Activated CD8-positive, alpha-beta memory T cell treated with anti-CD3 and anti-CD28 coated beads, Interleukin-2, amount 50 U/mL, for 1 hour (primary cell): ENCODE measurements at regions not wholly inside any gene's neighbourhood (a gene's known extent, or its start where the extent isn't known, plus 50 kb on each side); places are given as distances from the start of the nearest gene placed in this dataset.

Experiments
- DNase-seq: peaks from one replicate; pipeline ENCODE4 v3.0.0-alpha.2; 2020; ENCODE audit errors: extremely low read depth

DNA sequence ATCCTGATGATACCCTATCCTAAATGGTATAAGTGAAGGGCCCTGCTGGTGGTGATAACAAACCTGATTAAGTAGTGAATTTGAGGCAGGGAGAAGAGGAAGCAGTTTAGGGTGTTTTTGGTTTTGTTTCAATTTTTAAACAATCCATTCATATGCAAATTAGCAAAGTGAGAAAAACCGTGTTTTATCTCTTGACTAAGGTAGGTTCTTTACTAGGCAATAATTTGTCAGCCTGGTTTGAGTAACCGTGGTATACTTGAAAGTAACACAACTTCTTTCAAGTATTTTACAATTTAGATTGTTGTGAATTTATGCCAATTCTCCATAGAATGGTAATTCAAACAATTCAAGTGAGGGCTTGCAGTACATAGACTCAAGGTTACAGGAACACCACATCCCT is 177.8 kb upstream of the CD180 start:
- DNase-seq: no peak

DNA sequence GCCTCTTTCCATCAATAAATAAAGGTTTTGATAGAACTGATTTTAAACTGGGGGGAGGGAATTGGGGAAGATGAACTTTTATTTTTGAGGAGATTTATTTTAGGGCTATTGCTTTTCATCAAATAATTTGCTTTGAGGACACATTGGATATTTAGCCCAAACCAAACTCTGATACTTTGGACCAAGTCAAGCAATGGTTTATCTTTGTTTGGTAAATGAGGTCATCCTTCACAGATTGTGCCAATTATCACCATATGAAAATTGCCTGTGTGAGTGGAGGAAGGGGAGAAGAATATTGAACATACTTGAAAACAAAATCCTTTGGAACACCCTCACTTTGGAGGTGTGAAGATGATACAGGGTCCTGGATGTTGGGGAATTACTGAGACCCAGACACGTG is 176.9 kb upstream of the CD180 start:
- DNase-seq: no peak

DNA sequence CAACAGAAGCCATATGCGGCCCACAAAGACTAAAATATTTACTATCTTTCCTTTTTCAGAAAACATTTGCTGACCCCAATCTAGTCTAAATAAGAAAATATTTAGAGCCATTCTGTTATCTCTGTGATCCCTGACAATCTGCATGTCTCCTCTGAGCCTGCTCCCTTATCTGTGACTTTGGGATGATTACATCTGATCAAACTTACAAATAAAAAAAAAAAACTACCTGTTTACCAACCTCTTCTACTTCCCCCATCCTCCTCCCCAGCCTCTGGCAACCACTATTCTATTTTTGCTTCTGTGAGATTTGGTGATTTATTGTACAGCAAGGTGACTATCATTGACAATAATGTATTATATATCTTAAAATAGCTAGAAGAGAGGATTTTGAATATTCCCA is 176.3 kb upstream of the CD180 start:
- DNase-seq: no peak

DNA sequence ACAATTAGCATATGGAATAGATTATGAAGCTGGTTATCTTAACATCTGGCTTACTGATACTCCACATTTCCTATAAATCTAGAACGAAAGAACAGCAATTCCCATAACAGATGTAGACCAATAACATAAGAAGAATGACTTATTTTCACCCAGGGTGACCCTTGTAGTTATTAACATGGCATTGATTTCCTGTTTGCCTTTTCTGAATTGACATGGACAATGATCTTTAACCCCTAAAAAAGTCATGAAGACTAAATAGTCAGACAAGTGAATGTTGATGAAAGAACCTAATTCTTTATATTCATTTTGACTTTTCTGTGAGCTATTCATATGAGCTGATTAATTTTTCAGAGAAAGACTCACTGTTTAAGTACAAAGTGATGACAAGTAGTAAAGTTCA is 175.3 kb upstream of the CD180 start:
- no peak for DNase-seq

DNA sequence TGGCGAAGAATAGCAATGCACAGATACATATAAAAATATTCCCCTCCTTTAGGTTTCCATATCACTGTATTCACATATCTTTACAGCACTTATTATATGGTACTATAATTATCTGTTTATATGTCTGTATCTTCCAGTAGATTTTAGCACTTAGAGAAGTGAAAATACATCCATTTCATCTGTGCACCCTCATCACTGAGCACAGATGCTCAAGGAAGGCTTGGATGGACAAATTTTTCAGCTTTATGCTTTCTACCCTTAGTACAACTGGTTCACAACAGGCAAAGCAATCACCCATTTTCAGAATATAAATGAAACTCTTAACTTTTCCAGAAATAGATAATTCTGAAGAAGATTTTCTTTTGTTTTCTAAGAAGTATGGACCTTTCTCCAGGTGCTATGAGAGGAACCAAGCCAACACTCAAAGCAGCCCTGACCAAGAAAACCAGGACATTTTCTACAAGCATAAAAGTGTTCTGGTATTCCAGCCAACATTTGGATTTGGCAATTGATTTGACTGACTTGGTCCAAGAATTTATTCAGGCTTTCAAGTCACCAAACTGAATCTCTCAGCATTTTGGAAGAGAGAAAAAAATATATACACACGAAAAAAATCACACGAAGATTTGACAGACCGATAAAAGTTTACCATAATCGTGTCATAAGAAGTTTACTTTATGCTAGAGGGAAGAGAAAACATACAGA is 170.2 kb upstream of the CD180 start:
- no peak for DNase-seq

DNA sequence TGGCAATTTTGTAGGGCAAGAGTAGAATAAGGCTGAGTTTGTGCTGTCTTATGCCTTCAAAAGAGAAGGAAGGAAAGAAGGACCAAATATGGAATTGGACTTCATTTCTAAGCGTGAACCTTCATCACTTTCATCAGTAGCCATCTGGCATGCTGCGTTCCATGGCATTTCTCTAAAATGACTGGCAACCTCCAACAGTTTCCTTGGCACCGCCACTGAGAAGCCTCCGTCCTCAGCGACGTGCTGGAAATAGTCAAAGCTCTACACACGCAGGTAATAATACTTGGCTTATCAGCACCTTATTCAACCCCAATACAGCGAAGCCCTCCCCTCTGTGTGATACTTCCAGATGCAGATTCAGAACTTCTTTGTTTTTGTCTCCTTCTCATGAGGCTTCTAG is 169.7 kb upstream of the CD180 start:
- DNase-seq: no peak

DNA sequence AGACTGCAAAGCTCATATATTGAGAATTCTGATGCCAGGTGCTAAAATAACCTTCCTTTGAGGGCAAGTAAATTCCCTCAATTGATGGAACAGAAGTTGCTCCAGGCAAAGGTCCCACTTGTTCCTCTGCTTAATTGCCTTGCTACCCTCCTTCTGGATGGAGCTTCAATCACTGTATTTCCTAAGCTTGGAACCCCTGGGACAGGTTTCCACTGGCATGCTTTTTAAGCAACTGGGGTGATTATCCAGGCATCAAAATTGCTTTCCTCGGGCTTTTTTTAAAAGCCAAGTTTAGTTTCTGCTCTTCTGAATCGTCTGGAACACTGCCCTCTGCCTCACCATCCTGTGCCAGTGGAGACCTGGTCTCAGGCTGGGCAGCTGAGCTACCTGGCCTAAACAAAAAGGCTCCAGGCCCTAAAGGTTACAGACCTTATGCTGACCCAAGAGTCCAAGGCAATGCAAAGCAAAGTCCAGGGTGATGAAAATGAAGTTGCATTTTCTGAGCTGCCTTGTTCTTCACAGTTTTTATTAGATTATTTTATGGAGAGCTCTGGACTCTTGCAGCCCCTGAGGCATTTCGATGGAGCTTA is 167.9 kb upstream of the CD180 start:
- no peak for DNase-seq

DNA sequence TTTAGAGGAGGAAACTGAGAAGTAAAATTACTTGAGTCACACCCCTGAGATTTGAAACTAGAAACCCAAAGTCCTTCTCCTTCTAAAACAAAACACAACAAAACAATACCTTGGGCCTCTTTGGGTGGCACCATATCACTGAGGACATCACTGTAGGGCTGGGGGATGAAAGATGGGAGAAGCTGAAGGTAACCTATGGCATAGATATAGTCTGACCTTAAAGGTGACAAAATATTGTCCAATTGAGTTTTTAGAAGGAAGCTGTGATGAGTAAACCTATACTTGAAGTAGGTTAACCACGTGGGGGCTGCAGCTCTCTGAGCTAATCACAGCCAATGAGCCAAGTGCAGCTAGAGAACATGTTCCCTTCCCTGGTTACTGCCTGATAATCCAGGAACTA is 167.4 kb upstream of the CD180 start:
- no peak for DNase-seq

DNA sequence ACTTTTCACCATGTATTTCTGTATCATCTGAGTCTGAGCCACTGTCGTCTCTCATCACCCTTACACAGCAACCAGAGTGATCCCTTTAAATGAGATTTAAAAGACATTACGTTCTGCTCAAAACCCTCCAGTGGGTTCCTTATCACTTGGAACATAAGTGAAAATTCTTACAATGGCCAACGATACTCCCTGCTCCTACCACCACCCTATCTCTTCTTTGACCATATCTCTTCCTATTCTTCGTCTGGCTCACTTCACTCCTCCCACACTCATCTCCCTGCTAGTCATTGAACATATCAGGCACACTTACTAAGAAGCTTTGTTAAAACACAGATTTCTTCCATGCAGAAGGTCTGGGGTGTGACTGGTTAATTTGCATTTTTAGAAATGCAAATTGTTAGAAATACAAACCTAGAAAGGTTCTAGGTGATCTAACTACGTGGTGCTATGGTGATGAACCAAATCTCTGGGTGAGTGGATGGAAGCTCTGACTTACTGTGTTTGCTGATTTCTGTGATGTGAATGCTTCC is 166.6 kb upstream of the CD180 start:
- DNase-seq: no peak

DNA sequence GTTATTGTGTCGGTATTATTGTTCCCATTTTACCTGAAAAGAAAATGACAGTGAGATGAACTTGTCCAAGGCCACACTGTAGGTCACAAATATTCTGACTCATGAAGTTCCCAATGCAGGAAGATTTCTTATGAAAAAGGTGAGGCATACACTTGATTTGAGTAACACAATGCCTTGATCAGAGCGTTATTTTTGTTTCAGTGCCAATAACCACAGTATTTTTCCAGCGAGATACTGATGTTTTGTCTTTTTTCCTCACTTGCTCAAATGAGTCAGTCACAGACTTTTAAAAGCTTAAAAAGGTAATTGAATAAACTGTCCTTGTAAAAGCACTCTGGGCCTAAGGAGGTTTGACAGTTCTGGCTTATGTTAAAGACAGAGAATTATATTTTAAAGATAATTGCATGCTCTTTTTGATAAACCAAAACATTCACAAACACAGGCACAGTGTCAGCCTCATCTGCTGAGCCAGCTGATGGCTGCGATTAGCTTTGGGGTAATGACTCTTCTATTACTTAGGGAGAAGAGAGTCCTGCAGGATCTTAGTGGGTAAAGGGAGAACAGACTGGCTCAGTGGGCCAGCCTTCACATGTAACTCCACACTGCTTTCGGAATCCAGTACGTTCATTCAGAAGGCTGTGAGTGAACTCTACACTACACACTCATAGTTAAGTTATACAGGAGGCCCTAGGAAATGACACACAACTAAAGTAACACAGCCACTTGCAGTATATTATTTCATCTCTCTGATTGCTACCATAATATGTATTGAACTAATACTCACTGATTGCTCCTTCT is 165.5 kb upstream of the CD180 start:
- DNase-seq: no peak

DNA sequence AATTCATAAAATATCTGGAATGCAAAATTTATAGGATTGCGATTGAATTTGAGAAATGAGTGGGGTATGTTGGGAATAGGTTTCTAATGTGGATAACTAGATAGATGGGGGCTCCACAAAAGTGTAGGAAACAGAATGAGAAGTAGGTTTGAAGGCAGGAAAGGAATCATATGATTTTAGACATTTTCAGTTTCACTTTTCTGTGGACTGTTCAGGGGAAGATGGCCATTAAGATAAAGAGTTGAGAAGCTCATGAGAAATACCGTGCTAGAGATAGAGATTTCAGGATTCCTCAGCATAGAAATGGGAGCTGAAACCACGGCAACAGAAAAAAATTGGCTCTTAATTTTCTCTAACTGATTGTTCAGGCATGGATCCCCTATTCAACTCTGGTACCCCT is 163.4 kb upstream of the CD180 start:
- DNase-seq: no peak

DNA sequence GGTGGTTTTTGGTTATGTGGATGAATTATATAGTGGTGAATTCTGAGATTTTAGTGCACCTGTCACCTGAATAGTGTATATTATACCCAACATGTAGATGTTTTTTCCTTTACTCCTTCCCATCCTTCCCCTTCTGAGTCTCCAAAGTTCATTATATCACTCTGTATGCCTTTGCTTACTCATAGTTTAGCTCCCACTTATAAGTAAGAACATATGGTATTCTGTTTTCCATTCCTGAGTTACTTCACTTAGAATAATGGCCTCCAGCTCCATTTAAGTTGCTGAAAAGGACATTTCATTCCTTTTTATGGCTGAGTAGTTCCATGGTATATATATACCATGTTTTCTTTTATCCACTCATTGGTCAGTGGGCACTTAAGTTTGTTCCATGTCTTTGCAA is 161.6 kb upstream of the CD180 start:
- DNase-seq: no peak

DNA sequence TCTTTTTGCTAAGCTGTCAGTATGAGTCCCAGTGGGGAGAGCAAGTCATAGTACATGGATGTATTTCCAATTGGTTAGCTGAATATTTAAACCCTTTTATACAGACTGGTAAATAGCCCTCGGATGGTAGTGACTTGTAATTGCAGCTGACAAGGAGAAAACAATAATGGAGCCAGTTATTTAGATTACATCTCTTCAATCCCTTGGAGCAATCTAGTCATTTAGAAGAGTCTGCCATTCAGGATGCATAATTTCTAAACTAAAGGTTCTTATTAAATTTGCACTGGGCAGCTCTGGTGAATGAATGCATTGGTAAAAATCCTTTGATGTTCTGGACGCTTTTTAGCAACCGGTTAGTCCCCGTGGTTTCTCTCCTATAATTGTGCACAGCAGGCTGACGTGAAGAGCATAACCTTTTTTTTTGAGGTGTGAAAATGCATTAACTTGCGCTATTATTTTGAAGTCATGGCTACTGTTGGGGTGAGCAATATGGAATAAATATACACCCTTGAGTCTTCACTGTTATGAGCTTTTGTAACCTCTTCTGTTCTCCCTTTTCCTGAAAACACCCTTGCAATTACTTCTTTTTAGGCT is 158.6 kb upstream of the CD180 start:
- no peak for DNase-seq

DNA sequence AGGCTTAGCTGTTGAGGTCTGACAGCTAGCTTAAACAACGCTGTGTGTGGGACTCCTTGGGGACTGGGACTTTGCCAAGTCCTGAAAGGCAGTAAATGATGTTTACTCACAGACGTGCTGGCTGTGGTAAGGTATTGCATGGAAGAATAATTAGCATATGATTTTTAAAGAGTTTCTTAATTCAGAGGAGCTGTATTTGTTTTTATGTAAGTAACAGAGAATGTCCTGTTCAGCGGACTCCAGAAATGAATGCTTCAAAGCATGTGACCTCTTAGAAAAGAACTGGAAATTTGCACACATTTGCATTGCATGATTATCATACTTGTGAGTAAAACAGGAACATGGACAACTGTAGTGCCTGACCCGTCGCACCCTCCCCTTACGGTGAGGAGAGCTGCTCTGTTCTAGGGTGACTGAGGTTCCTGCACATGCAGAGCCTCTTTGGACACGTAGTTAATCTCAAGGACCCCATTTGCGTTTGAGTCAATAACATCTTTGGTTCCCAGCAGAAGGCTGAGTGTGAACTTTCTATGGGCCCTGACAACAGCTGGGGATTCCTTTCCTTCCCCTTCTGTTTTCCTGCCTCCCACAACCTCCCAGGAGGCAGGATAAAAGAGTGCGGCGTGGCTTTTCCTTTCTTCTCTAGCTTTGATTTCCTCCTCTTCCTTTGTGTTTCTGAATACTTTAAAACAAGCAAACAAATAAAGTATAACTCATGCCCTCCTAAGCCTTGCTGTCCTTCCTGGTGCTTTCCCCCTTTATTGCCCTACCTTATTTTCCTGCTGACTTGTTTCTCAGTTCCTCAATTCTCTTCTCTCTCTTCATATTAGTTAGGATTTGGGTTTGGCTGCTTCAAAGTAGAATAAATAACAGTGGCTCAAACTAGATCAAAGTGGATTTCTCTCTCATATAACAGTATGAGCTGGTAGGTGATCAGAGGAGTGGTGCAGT is 157.2 kb upstream of the CD180 start:
- DNase-seq: no peak

DNA sequence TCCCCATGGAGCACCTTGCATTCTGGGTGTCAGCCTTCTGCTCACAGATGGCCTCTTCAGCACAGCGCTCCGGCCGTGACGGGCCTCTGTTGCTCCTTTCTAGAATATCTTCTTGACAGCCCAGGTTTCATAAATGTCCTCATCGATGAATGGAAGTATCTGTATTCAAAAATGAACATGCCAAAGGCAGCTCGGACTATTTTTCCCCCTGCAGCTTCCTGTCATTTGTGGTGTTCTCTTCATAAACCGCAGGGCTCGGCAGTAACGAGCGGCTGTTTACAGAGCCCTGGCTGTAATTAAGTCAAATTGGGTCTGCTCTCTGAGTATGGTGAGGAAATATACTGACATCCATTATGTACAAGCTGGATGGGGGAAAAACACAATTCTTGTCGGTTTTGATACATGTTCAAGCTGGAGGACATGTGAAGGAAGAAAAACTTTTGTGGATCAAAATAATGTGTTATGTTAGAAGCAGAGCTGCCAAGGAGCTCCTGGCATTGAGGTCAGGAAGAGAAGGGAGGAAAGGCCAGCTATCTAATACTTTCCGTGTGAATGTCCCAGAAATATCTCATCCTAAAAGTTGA is 154.1 kb upstream of the CD180 start:
- DNase-seq: no peak

DNA sequence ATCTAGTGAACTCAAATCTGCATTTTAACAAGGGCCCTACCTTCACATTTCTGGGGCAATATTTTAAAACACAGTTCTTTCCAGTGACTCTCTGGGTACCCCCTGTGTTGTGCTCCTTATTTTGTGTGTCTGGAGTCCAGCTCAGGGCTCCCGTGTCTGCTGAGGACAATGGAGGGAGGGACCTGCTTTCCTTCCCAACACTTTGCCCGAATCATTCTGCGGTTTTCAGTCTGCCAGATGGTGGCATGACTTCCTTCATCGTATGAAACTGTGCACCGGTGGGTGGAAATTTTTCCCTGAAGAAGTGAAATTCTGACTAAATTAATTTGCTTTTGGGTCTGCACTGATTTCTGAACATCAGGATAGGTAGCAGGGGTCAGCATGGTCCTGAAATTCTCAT is 153.6 kb upstream of the CD180 start:
- DNase-seq: no peak

DNA sequence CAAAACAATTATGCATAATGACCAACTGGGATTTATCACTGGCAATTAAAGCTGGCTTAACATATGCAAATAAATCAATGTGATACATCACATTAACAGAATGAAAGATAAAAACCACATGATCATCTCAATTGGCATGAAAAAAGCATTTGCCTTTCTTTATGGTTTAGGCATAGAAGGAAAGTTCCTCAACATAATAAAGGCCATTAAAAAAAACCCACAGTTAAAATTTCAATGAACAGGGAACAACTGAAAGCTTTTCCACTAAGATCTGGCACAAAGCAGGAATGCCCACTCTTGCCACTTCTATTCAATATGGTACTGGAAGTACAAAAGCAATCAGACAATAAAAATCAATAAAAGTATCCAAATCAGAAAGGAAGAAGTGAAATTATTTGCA is 151.2 kb upstream of the CD180 start:
- no peak for DNase-seq

DNA sequence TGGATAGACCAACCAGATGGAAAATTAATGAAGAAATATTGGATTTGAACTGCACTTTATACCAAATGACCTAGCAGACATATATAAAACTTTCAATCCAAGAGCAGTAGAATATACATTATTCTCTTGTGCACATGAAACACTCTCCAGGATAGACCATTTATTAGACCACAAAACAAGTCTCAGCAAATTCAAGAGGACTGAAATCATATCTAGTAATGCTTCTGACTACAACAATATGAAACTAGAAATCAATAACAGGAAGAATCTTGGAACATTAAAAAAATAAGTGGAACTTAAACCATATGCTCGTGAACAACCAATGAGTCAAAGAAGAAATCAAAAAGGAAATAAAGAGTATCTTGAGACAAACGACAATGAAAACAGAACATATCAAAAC is 150.0 kb upstream of the CD180 start:
- no peak for DNase-seq

DNA sequence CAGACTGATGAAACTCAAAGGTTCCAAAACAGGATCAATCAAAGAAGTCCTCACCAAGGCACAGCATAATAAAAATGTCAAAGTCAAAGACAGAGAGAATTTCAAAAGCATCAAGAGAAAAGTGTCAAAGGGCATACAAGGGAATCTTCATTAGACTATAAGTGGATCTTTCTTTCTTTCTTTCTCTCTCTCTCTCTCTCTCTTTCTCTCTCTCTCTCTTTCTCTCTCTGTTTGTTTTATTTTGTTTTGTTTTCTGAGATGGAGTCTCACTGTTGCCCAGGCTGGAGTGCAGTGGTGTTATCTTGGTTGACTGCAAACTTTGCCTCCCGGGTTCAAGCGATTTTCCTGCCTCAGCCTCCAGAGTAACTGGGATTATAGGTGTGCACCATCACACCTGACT is 148.3 kb upstream of the CD180 start:
- DNase-seq: no peak

DNA sequence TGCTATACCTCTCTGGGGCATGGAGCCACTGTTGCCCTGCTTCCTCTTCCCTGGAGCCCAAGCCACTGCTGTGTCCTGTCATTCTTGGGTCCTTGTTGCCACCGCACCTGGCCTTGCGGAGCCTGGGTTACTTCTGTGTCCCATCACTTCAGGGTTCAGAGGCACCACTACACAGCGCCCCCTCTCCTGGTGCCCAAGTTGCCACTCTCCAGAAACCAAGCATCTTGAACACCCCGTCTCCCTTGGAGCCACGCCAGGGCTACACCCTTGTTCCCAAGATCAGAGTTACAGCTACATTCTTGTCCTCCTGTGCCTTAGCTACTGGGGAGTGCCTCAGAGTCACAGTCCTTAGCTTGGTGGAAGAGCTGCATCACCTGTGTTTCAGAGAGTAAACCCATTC is 147.2 kb upstream of the CD180 start:
- no peak for DNase-seq

DNA sequence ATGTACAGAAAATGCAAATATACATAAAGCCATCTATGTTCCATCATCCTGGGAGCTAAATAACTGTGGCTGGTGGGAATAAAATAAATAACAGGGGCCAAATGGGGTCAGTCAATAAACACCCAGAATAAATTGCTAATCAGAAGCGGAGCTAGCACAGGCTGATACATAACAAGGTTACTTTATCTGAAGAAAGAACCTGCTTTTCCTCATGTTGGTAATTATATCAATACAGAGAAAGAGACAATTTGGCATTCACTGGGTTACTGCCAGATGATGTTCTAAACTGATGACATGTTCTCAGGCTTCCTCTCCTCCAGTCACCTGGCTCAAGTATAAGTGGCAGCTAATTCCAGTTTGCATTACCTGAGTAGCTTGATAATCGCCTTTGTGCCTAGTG is 144.9 kb upstream of the CD180 start:
- no peak for DNase-seq
